ENCODE measurements at regions not wholly inside any gene's neighbourhood (a gene's known extent, or its start where the extent isn't known, plus 50 kb on each side); places are given as distances from the start of the nearest gene placed in this dataset.
"Not testable (repeated sequence)": the region's sequence is repeated elsewhere in the genome, so short reads cannot be mapped to it uniquely, and the experiment has no call there.

DNA sequence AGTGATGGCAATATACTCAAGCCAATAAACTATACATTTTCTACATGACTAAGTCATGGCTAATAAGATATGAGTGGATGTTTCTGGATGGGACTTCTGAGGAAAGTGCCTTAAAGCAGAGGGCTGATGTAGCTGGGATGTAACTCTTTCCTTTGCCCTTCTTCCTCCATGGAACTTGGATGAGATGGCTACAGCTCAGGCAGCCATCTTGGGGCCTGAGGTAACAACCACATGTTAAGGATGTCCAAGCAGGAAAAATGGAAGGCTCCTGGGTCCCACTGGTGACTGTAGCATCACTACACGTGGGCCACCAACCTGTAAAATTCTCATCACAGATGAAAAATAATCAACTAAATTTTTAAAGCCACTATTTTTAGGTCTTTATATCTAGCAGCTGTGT, 54.4 kb upstream of the GRIP1 start:
- DNase-seq = no peak

DNA sequence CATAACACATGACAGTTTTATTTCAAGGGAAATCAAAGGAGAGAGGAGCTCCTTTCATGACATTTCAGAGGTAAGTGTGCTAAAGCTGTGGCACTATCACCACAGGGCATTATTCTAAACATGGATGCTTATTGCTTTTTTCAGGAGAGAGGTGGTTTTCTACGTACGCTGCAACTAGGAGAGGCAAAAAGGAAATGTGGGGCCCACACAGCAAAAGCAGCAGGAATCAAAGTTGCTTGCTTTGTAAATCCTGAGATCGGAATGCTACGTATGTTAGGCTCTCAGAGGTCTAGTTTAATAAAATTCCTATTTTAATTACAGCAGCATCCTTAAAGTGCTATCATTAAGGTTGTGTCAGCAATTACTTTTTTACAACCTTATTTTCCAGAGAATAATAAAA, 55.0 kb upstream of the GRIP1 start:
- no peak for DNase-seq

DNA sequence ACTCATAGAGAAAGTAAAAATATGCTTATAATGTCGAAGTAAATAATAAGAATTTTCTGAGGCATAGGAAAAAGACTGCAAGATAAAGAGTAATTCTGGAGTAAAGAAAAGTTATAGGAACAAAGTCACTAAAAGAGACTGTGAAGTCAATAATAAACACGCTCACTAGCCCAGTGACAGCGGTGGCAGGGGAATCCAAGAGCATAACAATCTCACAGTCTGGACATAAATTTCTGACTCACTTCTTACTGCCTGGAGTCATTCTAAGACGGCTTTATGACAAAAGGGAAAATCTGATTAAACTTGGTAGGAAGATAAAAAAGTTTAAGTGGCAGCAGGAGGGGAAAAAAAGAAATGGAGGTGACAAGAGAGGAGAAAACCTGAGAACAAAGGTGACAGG, 56.4 kb upstream of the GRIP1 start:
- no peak for DNase-seq

DNA sequence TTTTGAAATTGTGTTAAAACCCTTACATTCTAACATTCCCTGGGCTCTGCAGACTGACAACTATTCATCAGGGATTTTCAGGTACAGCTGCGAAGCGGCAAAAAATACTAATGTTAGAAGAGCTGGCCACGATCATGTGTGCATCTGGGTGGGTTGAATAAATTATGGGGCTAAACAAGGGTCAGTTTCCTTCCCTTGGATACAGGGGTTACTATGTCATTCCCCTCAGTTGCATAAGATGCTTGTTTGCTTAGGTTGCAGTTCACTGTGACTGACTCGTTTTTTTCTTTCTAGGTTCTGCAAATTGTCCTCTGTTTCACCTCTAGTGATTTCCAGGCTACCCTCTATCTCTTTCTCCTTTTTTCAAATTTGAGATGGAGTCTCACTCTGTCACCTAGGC, 58.1 kb upstream of the GRIP1 start:
- DNase-seq = no peak

DNA sequence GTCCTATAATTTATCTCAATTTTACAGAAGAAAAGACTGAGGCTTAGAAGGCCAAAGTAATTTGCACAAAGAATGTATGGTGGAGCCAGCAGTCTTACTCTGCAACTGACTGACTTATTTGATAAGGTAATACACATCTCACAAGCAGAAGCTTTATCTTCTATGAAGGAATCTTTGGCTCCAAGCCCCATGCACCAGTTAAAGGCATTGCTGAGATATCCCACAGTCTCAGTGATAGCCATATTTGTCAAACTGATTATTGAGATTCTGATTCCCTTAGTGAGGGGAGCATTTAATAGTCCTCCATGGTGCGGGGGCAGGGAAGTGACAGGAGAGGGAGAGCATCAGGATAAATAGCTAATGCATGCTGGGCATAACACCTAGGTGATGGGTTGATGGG, 60.4 kb upstream of the GRIP1 start:
- DNase-seq = no peak

DNA sequence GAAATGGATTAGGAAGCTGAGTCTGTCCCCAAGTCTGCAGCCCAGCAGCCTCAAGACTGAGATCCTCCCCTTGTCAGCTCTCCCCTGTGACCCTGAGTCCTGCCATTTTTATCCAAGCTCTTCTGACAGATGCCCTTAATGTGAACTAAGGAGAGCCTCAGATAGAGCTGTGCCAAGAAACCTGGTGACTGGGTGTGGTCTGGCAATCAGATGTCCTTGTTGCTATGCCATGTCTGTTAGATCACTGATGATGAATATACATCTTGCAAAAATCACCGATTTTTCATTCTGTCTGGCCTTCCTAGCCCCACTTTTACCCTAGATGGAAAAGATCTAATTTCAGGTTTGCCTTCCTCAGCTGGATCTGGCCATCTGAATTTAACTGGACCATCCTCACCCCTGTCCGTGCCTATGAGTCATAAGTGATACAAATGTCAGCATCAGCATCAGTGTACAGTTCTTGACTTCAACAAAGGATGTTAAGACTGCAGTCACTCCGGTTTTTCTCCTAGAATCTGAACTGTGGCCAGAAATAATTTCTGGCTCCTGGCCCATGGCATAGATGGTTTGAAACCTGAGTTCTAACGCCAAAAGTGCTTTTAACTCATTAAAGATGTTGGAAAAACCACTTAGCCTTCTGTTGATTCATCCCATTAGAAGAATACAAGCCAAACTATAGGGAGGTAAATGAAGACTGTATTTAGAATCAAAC, 61.2 kb upstream of the GRIP1 start:
- DNase-seq = peak in 1 of 2 experiments; percentile 66

DNA sequence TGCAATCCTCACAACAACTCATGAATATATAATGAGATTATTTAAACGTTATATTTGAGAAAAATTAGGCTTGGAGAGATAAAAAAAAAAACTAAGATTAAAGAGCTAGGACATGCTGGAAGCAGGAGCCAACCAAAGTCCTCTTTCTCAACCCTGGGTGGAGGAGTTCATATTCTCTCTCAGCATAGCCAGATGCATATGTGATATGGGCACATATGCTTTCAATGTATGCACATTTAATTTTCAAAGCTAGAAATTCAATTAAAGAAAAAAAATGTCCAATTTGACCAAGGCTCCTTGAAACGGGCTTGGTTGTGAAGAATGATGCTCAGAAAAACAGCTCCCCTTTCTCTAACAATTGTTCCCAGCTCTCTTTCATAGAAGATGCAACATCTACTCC, 61.9 kb upstream of the GRIP1 start:
- no peak for DNase-seq

DNA sequence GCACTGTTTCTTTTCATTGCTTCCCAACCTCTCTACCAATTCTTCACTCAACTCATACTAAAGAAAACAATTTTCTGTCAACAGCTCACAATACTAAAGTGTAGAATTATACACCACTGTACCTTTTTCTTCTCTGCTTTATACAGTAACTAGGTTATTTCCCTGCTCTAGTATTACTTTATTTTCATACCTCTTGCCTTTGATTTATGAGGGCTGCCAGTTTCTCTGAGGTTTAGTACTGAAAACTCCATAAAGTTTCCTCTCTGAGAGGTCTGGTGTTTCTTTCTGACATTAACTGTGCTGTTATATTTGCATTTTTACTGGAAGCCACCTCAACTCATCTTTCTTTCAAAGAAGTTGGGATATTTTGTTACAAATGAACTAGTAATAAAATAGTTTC, 63.0 kb upstream of the GRIP1 start:
- no peak for DNase-seq

DNA sequence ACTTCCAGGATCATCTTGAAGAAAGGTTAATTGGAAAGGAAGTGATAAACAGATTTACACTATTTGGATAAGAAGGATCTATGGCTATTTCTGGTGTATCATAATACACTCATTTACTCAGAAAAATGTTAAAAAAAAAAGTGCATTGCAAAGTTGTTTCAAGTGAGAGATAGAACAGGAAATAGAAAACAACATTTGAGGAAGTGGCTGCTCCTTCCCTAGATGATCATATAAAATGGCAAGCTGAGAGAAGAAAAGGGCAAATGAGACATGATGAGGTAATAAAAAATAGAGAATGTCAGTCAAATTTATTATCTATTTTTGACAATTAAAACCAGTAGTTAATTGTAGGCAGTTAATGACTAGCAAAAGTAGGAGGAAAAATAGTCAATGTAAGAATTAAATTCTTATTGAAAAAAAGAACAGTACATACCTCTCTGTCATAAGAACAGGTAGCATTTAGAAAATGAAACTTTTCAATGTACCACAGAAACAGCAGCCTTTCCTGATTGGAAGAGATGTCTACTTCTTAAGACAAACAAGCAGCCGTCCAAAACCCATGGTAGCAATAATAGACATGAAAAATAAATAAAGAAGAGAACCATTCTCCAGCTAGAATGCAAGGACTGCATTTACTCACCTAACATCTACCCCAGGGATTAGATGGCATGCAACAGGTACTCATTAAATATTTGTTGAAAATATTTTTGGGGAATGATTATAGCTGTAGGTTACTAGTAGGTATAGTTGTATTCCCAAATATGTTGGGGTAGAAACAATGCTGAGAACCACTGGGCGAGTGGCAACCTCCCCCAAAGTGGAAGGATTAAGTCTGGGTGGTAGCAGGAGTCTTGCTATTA, 63.9 kb upstream of the GRIP1 start:
- no peak for DNase-seq

DNA sequence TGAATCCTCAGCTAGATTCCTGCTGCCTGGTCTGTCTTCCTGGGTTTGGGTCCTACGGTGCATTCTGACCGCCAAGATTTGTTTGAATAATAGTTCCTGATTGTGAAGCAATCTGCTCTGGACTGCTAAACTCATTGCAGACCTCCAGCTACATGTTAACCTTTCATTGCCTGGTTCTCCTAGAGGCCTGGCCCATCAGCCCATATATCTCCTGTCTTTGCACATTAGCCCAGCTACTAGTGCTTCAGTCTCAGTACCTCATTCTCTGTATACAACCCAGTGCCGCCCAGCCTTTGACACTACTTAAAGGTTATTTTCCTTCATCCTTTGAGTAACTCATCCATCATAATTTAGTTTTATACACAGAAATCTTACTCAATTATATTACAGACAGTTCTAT, 65.6 kb upstream of the GRIP1 start:
- DNase-seq = no peak

DNA sequence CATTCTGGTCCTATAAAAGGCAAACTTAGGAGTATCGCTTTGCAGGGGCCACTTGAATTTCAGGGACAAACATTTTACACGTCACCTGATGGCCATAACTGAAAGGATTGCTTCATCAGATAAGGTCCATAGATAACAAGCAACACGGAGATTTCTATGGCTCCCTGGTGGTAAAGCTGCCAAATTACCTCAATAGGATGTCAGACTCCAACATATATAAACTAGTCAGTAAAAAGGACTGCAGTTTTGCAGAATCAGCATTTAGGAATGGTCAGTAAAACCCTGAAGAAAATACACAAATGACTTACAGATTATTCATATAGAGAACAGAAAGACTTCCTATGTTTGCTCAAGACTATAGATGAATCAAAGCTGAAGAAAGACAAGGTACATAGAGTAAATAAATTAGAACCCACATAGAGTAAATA, 66.1 kb upstream of the GRIP1 start:
- peak in 1 of 2 experiments; percentile 12 for DNase-seq

DNA sequence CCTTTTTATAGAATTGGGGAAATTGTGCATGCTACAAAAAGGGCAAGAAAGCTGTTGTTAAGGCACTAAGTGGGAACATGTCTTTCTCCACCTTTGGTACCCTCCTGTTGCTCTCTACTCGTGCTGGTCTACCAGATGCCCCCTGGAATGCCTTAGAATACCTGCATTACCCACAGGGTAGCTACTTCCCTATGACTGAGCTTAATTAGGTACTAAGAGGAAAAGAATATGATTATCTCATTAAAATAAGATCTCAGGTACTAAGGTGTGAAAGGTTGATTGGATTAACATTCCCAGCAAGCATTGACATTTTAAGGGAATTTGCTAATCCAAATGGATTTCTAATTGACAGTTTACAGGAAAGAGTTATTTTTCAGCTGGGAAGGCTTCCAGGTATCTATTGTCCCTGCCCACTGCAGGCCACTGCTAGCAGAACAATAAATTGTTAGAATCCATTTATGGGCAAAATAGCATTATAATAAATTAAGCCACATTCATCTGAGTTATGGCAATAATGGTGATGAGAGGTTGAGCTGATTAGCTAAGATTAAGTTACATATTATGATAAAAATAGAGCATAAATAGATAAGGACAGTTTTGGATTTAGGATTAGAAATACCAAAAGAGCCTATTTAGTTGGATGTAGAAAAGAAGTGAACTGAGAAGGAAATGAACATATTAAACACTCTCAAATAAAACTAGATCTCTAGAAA, 67.8 kb upstream of the GRIP1 start:
- peak in 1 of 2 experiments; percentile 41 for DNase-seq

DNA sequence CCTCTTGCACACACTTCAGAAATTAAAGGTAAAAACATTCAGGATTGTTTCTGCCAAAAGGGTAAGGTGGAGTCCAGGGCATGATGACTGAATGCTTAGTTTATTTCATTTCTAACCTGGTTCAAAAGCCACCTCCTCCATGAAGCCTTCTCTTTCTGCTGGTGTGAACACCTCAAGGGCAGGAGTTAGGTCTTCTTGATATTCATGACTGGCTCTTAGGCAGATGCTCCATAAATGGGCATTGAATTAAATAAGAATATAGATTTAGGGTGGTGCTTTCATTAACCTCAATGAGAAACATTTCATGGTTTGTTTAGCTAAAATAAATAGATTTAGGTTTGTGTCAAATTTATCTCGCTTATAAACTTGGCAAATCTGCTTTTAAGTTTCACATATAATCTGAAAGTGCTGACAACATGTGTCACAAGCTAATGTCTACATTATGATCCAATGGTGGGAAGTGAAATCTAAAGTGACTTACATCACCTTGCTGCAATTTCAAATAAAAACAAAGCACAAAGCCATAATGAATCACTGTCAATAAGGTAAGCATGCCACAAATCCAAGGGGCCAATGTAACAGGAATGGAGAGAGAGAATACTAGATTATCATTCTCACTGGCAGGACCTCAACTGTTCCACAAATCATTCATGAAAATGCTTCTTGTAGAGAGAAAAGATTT, 72.7 kb upstream of the GRIP1 start:
- no peak for DNase-seq

DNA sequence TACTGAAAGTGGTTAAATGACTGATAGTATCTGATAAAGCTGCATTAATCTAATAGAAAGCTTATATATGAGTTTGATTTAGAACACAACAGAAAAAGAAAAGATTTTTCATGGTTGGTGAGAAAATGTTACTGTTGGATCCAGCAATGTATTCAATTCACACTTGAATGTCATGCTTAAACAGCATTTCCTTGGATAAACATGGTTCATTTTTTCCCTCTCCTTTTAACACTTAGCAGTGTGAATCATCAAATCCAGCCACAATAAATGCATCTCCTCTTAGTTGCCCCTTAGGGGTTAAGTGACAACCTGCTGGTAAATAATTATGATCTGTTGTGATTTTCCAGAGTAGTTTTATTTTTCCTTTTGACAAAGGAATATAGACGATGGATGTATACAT, 74.9 kb upstream of the GRIP1 start:
- DNase-seq = peak in 1 of 2 experiments; percentile 24

DNA sequence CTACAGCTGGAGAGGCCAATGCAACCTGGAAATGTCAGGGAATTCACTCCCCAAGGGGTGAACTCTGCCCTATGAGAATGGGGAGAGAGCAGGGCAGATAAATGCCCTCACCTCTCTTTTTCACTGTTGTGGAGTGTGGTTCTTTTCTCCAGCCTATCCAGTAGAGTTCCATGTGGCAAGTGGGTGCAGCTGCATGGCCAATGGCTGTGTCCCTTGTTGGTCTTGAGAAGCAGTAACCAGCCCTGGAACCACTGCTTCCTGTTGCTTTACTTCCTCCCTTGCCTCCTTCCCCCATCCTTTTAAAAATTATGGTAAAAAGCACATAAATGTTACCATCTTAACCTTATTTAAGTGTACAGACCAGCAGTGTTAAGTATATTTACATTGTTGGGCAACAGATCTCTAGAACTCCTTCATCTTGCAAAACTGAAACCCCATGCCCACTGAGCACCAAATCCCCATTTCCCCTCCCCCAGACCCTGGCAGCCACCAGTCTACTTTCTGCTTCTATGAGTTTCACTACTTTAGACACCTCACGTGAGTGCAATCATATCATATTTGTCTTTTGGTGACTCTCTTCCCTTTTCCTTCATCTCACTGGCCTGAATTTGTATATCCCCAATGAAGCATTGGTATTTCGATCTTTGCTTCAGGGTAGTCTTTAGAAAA, 77.0 kb upstream of the GRIP1 start:
- DNase-seq = no peak

DNA sequence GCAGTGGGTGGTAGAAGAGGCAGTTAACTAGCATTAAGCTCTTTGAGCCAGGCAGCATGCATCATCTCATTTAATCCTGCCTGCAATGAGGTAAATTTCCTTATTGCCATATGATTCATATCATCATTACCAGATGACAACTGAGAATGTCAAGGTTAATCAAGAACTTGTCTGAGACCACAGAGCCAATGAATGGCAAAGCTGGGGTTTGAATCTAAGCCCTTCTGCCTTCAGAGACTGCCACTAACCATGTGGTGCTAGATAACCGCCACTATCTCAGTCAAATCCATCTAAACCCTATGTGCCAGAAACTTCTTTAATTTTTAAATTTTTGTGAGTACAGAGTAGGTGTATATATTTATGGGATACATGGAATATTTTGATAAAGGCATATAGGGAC, 77.8 kb upstream of the GRIP1 start:
- no peak for DNase-seq

DNA sequence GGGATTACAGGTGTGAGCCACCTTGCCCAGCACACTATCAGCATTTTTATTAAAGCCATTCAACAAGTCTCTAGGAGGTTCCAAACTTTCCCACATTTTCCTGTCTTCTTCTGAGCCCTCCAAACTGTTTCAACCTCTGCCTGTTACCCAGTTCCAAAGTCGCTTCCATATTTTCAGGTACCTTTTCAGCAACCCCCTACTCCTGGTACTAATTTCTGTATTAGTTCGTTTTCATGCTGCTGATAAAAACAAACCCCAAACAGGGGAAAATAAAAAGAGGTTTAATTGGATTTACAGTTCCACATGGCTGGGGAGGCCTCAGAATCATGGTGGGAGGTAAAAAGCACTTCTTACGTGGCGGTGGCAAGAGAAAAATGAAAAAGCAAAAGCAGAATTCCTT, 81.2 kb upstream of the GRIP1 start:
- not testable (repeated sequence) for DNase-seq

DNA sequence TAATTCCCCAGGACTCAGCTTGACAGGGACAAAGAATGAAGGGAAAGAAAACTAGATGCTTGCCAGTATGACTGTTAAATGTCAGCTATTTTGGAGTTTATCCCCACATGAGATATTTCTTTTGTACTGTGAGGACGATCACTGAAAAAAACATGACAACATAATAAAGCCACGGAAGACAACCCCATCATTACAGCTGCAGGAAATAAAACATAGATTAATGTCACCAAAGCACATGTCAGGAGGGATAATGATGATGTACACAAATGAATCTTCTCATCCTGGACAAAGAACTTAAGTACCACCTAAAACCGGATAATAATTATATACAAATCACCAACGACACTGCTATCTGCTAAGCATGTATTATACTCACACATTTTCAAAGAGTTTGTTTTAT, 84.6 kb upstream of the GRIP1 start:
- peak; percentile 47 to 85 for DNase-seq

DNA sequence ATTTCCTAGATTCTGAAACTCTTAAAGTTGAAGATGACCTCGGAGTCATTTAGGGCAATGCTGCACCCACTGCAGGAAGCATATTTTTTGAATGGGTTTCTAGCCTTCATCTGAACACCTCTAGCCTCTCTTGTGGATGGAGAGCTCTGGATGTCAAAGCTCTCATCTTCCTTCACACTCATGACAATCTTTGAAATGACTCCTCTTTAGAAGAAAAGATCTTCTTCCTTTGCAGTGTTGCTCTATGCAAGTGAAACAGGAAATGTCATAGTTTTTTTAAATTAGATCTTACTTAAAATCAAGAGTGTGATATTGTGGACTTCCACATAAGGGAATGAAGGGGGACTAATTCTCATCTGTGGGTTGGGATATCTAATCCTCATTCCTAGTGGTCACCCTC, 86.3 kb upstream of the GRIP1 start:
- no peak for DNase-seq

DNA sequence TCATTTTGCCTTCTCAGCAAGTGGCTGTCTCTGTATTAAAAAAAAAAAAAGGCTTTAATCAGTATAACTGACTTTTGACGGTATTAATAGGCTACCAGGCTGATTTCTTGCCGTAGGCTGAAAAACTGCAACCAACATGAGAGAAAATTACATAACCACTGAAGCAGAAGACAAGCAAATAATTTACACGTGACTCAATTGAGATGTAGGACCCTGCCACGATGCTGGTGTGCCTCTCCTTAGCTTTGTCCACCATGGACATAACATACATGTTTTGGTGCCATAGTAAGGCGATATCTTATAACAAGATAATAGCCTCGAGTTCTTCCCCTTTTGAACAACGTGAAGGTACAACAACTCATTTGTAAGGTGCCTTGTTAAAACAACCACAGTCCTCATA, 88.7 kb upstream of the GRIP1 start:
- no peak for DNase-seq

DNA sequence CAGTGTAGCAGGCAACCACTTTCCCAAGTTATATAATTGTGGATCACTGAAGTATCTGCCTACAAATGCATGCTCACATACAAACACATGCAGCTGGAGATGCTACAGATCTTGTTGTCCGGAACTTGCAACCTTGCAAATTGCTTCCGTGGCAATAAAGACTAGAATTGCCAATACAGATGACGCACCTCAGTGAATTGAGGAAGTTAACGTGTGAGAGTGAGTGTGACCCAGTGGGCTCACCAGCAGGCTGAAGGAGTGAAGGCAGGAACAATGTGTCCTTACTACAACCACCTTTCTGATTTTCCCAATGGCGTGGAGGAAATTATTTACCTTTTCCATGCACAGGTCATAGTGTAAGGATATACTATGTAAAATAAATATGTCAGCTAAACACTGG, 89.4 kb upstream of the GRIP1 start:
- DNase-seq = no peak

DNA sequence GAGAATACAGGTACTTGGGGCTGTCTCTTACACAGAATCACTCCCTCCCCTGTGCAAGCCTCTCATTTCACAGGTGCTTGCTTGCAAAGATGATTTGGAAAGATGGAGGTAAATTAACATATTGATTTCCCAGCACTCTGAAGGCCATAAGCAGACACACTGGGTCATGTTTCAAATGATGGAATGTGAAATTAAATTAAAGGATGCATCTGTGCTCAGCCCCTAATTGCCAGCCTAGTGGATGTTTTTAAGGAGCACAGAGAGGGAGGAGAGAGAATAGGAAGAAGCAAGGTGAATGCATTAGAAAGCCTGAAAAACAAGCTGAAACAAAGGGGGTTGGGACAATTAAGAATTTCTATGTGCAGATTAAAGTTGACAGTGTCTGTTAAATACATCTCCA, 96.1 kb upstream of the GRIP1 start:
- DNase-seq = no peak

DNA sequence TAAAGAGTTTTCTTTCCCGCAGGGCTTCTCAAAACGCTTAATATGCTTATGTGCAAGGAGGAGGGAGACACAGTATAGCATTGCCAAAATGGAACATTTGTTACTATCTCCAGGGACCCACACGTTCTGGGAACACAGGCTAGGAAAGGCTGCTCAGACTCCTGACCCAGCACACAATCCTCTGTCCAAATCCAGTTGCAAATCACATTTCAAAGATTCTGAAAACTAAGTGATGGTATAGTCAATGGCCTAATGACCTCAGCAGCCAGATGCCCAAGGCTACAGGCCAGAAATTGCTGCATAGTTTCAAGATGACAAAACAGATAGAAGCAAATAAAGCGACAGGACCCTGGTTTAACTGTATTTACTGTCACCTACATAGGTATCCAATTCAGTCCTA, 97.0 kb upstream of the GRIP1 start:
- DNase-seq = no peak
